ENCODE measurements at regions not wholly inside any gene's neighbourhood (a gene's known extent, or its start where the extent isn't known, plus 50 kb on each side); places are given as distances from the start of the nearest gene placed in this dataset.

- Histone ChIP-seq H3K36me3 (ENCODE audit: control insufficient read depth, insufficient read depth, low read length) (no peaks in the 10 kb centered on the region), H3K4me3 (replicated peaks; ENCODE audit: low read depth, low read length) (no peak overlapping the region), H3K27me3 (replicated peaks; ENCODE audit: control insufficient read depth, insufficient read depth, low read length) (no peaks in the 10 kb centered on the region)
- no peak for DNase-seq (ENCODE audit: extremely low read depth, insufficient read length)
- no peak for TF ChIP-seq CTCF (IDR thresholded peaks at IDR 0.05; ENCODE audit: insufficient read depth, low read length, poor library complexity, severe bottlenecking)
Measured at GRCh38 chr7:91443862-91444261, 179.6 kb downstream of the FZD1 start.

- Histone ChIP-seq H3K27me3 (replicated peaks; ENCODE audit: control insufficient read depth, insufficient read depth, low read length) (no peaks in the 10 kb centered on the region), H3K36me3 (ENCODE audit: control insufficient read depth, insufficient read depth, low read length) (no peaks in the 10 kb centered on the region), H3K4me3 (replicated peaks; ENCODE audit: low read depth, low read length) (no peak overlapping the region)
- no peak for TF ChIP-seq CTCF (IDR thresholded peaks at IDR 0.05; ENCODE audit: insufficient read depth, low read length, poor library complexity, severe bottlenecking)
- DNase-seq (ENCODE audit: extremely low read depth, insufficient read length) = no peak
Measured at GRCh38 chr7:91446819-91447218, 182.6 kb downstream of the FZD1 start.

- DNase-seq (ENCODE audit: extremely low read depth, insufficient read length) = no peak
- Histone ChIP-seq H3K27me3 (replicated peaks; ENCODE audit: control insufficient read depth, insufficient read depth, low read length) (no peaks in the 10 kb centered on the region), H3K36me3 (ENCODE audit: control insufficient read depth, insufficient read depth, low read length) (no peaks in the 10 kb centered on the region), H3K4me3 (replicated peaks; ENCODE audit: low read depth, low read length) (no peak overlapping the region)
- TF ChIP-seq CTCF (IDR thresholded peaks at IDR 0.05; ENCODE audit: insufficient read depth, low read length, poor library complexity, severe bottlenecking) = no peak
Measured at GRCh38 chr7:91455411-91455810, 191.2 kb downstream of the FZD1 start.

GRCh38 chr7:91457208-91457607 is 193.0 kb downstream of the FZD1 start:
- H3K4me3 ChIP-seq (replicated peaks; ENCODE audit: low read depth, low read length) = no peak overlapping the region
- TF ChIP-seq CTCF (IDR thresholded peaks at IDR 0.05; ENCODE audit: insufficient read depth, low read length, poor library complexity, severe bottlenecking) = no peak

GRCh38 chr7:91459539-91459938 is 195.3 kb downstream of the FZD1 start:
- no peak for TF ChIP-seq CTCF (IDR thresholded peaks at IDR 0.05; ENCODE audit: insufficient read depth, low read length, poor library complexity, severe bottlenecking)
- H3K36me3 ChIP-seq (ENCODE audit: control insufficient read depth, insufficient read depth, low read length) = no peaks in the 10 kb centered on the region
- H3K27me3 ChIP-seq (replicated peaks; ENCODE audit: control insufficient read depth, insufficient read depth, low read length) = no peaks in the 10 kb centered on the region
- no peak for DNase-seq (ENCODE audit: extremely low read depth, insufficient read length)
- H3K4me3 ChIP-seq (replicated peaks; ENCODE audit: low read depth, low read length) = no peak overlapping the region

More at GRCh38 chr7:91457208-91457607, 193.0 kb downstream of the FZD1 start:
- H3K27me3 ChIP-seq (replicated peaks; ENCODE audit: control insufficient read depth, insufficient read depth, low read length) = no peaks in the 10 kb centered on the region
- H3K36me3 ChIP-seq (ENCODE audit: control insufficient read depth, insufficient read depth, low read length) = no peaks in the 10 kb centered on the region
- no peak for DNase-seq (ENCODE audit: extremely low read depth, insufficient read length)

- DNase-seq (ENCODE audit: extremely low read depth, insufficient read length) = no peak
- Histone ChIP-seq H3K27me3 (replicated peaks; ENCODE audit: control insufficient read depth, insufficient read depth, low read length) (no peaks in the 10 kb centered on the region), H3K4me3 (replicated peaks; ENCODE audit: low read depth, low read length) (no peak overlapping the region), H3K36me3 (ENCODE audit: control insufficient read depth, insufficient read depth, low read length) (no peaks in the 10 kb centered on the region)
- TF ChIP-seq CTCF (IDR thresholded peaks at IDR 0.05; ENCODE audit: insufficient read depth, low read length, poor library complexity, severe bottlenecking) = no peak
Measured at GRCh38 chr7:91462316-91462715, 198.1 kb downstream of the FZD1 start.
